ENCODE measurements at regions not wholly inside any gene's neighbourhood (a gene's known extent, or its start where the extent isn't known, plus 50 kb on each side); places are given as distances from the start of the nearest gene placed in this dataset.

- WGBS, 2 experiments (ENCODE audit: insufficient coverage in 2 of 2), result 60 to 63% methylated on average over 16 to 20 of the region's 20 CpGs
- H3K9me3 ChIP-seq (ENCODE audit: control insufficient read depth, low read length), result no peaks in the 10 kb centered on the region
- no peaks in the 10 kb centered on the region for H3K4me1 ChIP-seq (ENCODE audit: control insufficient read depth, insufficient read depth, low read length, poor library complexity, severe bottlenecking)
- no peak overlapping the region for H3K27ac ChIP-seq (ENCODE audit: low read depth, low read length, severe bottlenecking)
- no peaks in the 10 kb centered on the region for H3K36me3 ChIP-seq (ENCODE audit: control insufficient read depth, insufficient read depth, low read length)
- no peak overlapping the region for H3K4me3 ChIP-seq (ENCODE audit: extremely low read depth, insufficient read depth, low read length, poor library complexity, severe bottlenecking)
Observed at GRCh38 chr13:52906122-52906903, 57.9 kb upstream of the PCDH8 start.

- no peaks in the 10 kb centered on the region for H3K36me3 ChIP-seq (ENCODE audit: control insufficient read depth, insufficient read depth, low read length)
- H3K27ac ChIP-seq (ENCODE audit: low read depth, low read length, severe bottlenecking), result no peak overlapping the region
- no peak overlapping the region for H3K4me3 ChIP-seq (ENCODE audit: extremely low read depth, insufficient read depth, low read length, poor library complexity, severe bottlenecking)
- no peaks in the 10 kb centered on the region for H3K4me1 ChIP-seq (ENCODE audit: control insufficient read depth, insufficient read depth, low read length, poor library complexity, severe bottlenecking)
- no CpG with 5 or more reads among the region's 1 CpG for WGBS, 2 experiments (ENCODE audit: insufficient coverage in 2 of 2)
- H3K9me3 ChIP-seq (ENCODE audit: control insufficient read depth, low read length), result no peaks in the 10 kb centered on the region
Observed at GRCh38 chr13:52905701-52906100, 57.3 kb upstream of the PCDH8 start.

- H3K4me3 ChIP-seq (ENCODE audit: extremely low read depth, insufficient read depth, low read length, poor library complexity, severe bottlenecking), result no peak overlapping the region
- no peaks in the 10 kb centered on the region for H3K36me3 ChIP-seq (ENCODE audit: control insufficient read depth, insufficient read depth, low read length)
- no peaks in the 10 kb centered on the region for H3K4me1 ChIP-seq (ENCODE audit: control insufficient read depth, insufficient read depth, low read length, poor library complexity, severe bottlenecking)
- no peaks in the 10 kb centered on the region for H3K9me3 ChIP-seq (ENCODE audit: control insufficient read depth, low read length)
- 62 to 95% methylated on average over 2 to 3 of the region's 4 CpGs for WGBS, 2 experiments (ENCODE audit: insufficient coverage in 2 of 2)
- H3K27ac ChIP-seq (ENCODE audit: low read depth, low read length, severe bottlenecking), result no peak overlapping the region
Observed at GRCh38 chr13:52903320-52903719, 54.9 kb upstream of the PCDH8 start.

- H3K9me3 ChIP-seq (ENCODE audit: control insufficient read depth, low read length), result no peaks in the 10 kb centered on the region
- no peak overlapping the region for H3K4me3 ChIP-seq (ENCODE audit: extremely low read depth, insufficient read depth, low read length, poor library complexity, severe bottlenecking)
- H3K36me3 ChIP-seq (ENCODE audit: control insufficient read depth, insufficient read depth, low read length), result no peaks in the 10 kb centered on the region
- whole genome bisulfite sequencing, 2 experiments (ENCODE audit: insufficient coverage in 2 of 2), result 94 to 100% methylated on average over 4 to 5 of the region's 5 CpGs
- H3K4me1 ChIP-seq (ENCODE audit: control insufficient read depth, insufficient read depth, low read length, poor library complexity, severe bottlenecking), result no peaks in the 10 kb centered on the region
- H3K27ac ChIP-seq (ENCODE audit: low read depth, low read length, severe bottlenecking), result no peak overlapping the region
Observed at GRCh38 chr13:52899206-52899605, 50.8 kb upstream of the PCDH8 start.

All from mesodermal cell (in vitro differentiated cells).